H9 (cell line): ENCODE measurements at regions not wholly inside any gene's neighbourhood (a gene's known extent, or its start where the extent isn't known, plus 50 kb on each side); places are given as distances from the start of the nearest gene placed in this dataset.

Experiments used
- DNase-seq: peaks from one replicate; pipeline ENCODE4 v3.0.0-alpha.2; 2017
- H2AFZ ChIP-seq: one replicate; pipeline ENCODE4 v1.6.1; 2013; ENCODE audit warnings: mild to moderate bottlenecking, low read length, control low read depth, moderate library complexity
- H2AK5ac ChIP-seq: 2 replicates; pipeline ENCODE4 v1.6.1; 2013; ENCODE audit warnings: low read length, control low read depth, mixed read lengths; ENCODE audit not compliant: insufficient read length
- H2BK120ac ChIP-seq: one replicate; pipeline ENCODE4 v1.6.1; 2013; ENCODE audit warnings: low read depth, mild to moderate bottlenecking, low read length, control low read depth, inconsistent platforms; ENCODE audit not compliant: poor library complexity, severe bottlenecking
- H2BK12ac ChIP-seq: 2 replicates; pipeline ENCODE4 v1.6.1; 2013; ENCODE audit warnings: low read length, control low read depth, mixed read lengths, low read depth; ENCODE audit not compliant: insufficient read length
- H2BK15ac ChIP-seq: 2 replicates; pipeline ENCODE4 v1.6.1; 2013; ENCODE audit warnings: low read depth, low read length, control low read depth
- H2BK20ac ChIP-seq: one replicate; pipeline ENCODE4 v1.6.1; 2013; ENCODE audit warnings: low read depth, mild to moderate bottlenecking, low read length, control low read depth, inconsistent platforms; ENCODE audit not compliant: poor library complexity, severe bottlenecking
- H2BK5ac ChIP-seq: 2 replicates; pipeline ENCODE4 v1.6.1; 2013; ENCODE audit warnings: low read length, control low read depth, mixed read lengths; ENCODE audit not compliant: insufficient read length
- H3K14ac ChIP-seq: 2 replicates; pipeline ENCODE4 v1.6.1; 2013; ENCODE audit warnings: low read length, control low read depth; ENCODE audit not compliant: insufficient read depth
- H3K18ac ChIP-seq: 2 replicates; pipeline ENCODE4 v1.6.1; 2013; ENCODE audit warnings: low read depth, mild to moderate bottlenecking, mixed read lengths, low read length, control low read depth; ENCODE audit not compliant: insufficient read length
- H3K23ac ChIP-seq: 2 replicates; pipeline ENCODE4 v1.6.1; 2013; ENCODE audit warnings: low read length, control low read depth, mixed read lengths, low read depth; ENCODE audit not compliant: insufficient read length
- H3K23me2 ChIP-seq: 2 replicates; pipeline ENCODE4 v1.6.1; 2013; ENCODE audit warnings: low read depth, mild to moderate bottlenecking, mixed read lengths, low read length, control low read depth; ENCODE audit not compliant: insufficient read length, poor library complexity, severe bottlenecking
- H3K27ac ChIP-seq: 2 replicates; pipeline ENCODE4 v1.5.1; 2013; ENCODE audit warnings: low read length, control low read depth, mixed read lengths, low read depth; ENCODE audit not compliant: insufficient read length
- H3K27me3 ChIP-seq: 2 replicates; pipeline ENCODE4 v1.6.1; 2013; ENCODE audit warnings: low read length, control low read depth, inconsistent platforms; ENCODE audit not compliant: insufficient read depth
- H3K4ac ChIP-seq: 2 replicates; pipeline ENCODE4 v1.6.1; 2013; ENCODE audit warnings: low read depth, mild to moderate bottlenecking, control low read depth, inconsistent platforms, low read length, moderate library complexity
- H3K4me1 ChIP-seq: 2 replicates; pipeline ENCODE4 v1.6.1; 2013; ENCODE audit warnings: low read length, control low read depth, inconsistent platforms; ENCODE audit not compliant: insufficient read depth
- H3K4me2 ChIP-seq: 2 replicates; pipeline ENCODE4 v1.6.1; 2013; ENCODE audit warnings: low read length, control low read depth, mixed read lengths; ENCODE audit not compliant: insufficient read length, insufficient read depth
- H3K56ac ChIP-seq: 2 replicates; pipeline ENCODE4 v1.6.1; 2013; ENCODE audit warnings: low read depth, mild to moderate bottlenecking, mixed read lengths, low read length, control low read depth; ENCODE audit not compliant: insufficient read length
- H3K79me1 ChIP-seq: 2 replicates; pipeline ENCODE4 v1.6.1; 2013; ENCODE audit warnings: low read depth, mild to moderate bottlenecking, moderate library complexity, low read length, control low read depth, inconsistent platforms; ENCODE audit not compliant: insufficient read depth, poor library complexity, severe bottlenecking
- H3K79me2 ChIP-seq: 2 replicates; pipeline ENCODE4 v1.6.1; 2013; ENCODE audit warnings: low read length, control low read depth, inconsistent platforms; ENCODE audit not compliant: insufficient read depth
- H3K9ac ChIP-seq: 2 replicates; pipeline ENCODE4 v1.6.1; 2013; ENCODE audit warnings: low read length, control low read depth, mixed read lengths; ENCODE audit not compliant: insufficient read length; ENCODE audit errors: extremely low read depth
- H3K9me3 ChIP-seq: one replicate; pipeline ENCODE4 v1.6.1; 2013; ENCODE audit warnings: low read depth, low read length, inconsistent platforms; ENCODE audit not compliant: control insufficient read depth
- H3T11ph ChIP-seq: one replicate; pipeline ENCODE4 v1.6.1; 2013; ENCODE audit warnings: mild to moderate bottlenecking, low read length, control low read depth, inconsistent platforms
- H4K20me1 ChIP-seq: one replicate; pipeline ENCODE4 v1.6.1; 2013; ENCODE audit not compliant: control insufficient read depth, insufficient read length, insufficient read depth
- H4K5ac ChIP-seq: 2 replicates; pipeline ENCODE4 v1.6.1; 2013; ENCODE audit warnings: low read depth, mild to moderate bottlenecking, mixed read lengths, low read length, control low read depth; ENCODE audit not compliant: insufficient read length
- H4K8ac ChIP-seq: replicated peaks from 2 replicates; pipeline ENCODE4 v1.6.1; 2013; ENCODE audit warnings: low read length, control low read depth, mixed read lengths, low read depth; ENCODE audit not compliant: insufficient read length
- H4K91ac ChIP-seq: 2 replicates; pipeline ENCODE4 v1.6.1; 2013; ENCODE audit warnings: low read depth, mild to moderate bottlenecking, moderate library complexity, mixed read lengths, low read length, control low read depth; ENCODE audit not compliant: insufficient read length
- H3K27ac Mint-ChIP-seq, 3 experiments: 2 replicates in 2 of 3; 3 replicates in 1 of 3; pipeline ENCODE4 v1.8.0; 2020 to 2021; ENCODE audit warnings: mixed read lengths in 3 of 3, mild to moderate bottlenecking in 1 of 3, moderate library complexity in 1 of 3
- H3K27me3 Mint-ChIP-seq: 2 replicates; pipeline ENCODE4 v1.8.0; 2021; ENCODE audit warnings: low read depth, mild to moderate bottlenecking, moderate library complexity, mixed read lengths
- H3K36me3 Mint-ChIP-seq, 3 experiments: 2 replicates in 2 of 3; 3 replicates in 1 of 3; pipeline ENCODE4 v1.8.0; 2020 to 2021; ENCODE audit warnings: low read depth in 3 of 3, mixed read lengths in 3 of 3; ENCODE audit not compliant: insufficient read depth in 1 of 3
- H3K4me1 Mint-ChIP-seq, 2 experiments: 2 replicates each; pipeline ENCODE4 v1.8.0; 2020; ENCODE audit warnings: mixed read lengths in 2 of 2
- H3K4me3 Mint-ChIP-seq, 2 experiments: 2 replicates in 1 of 2; 3 replicates in 1 of 2; pipeline ENCODE4 v1.8.0; 2020 to 2021; ENCODE audit warnings: mild to moderate bottlenecking in 2 of 2, mixed read lengths in 2 of 2, moderate library complexity in 1 of 2
- H3K9me3 Mint-ChIP-seq, 2 experiments: 2 replicates in 1 of 2; 3 replicates in 1 of 2; pipeline ENCODE4 v1.8.0; 2020; ENCODE audit warnings: mild to moderate bottlenecking in 2 of 2, mixed read lengths in 2 of 2, moderate library complexity in 1 of 2
- WGBS: extraction: QIAGEN DNeasy Blood & Tissue Kit; methylation state at CpG from one replicate; pipeline ENCODE4 v1.1.7; 2013; ENCODE audit warnings: missing lambda C conversion rate, low lambda C conversion rate, mixed read lengths; ENCODE audit not compliant: insufficient read length; ENCODE audit errors: extremely low coverage; 5-methylcytosine and 5-hydroxymethylcytosine counted together
- TF ChIP-seq, protein P1 (sequence below): fragments of 200-600 bp; sonication (generic); conservative IDR thresholded peaks from 3 replicates; pipeline ENCODE4 v1.8.0; 2021; ENCODE audit warnings: antibody characterized with exemption, mild to moderate bottlenecking

DNA sequence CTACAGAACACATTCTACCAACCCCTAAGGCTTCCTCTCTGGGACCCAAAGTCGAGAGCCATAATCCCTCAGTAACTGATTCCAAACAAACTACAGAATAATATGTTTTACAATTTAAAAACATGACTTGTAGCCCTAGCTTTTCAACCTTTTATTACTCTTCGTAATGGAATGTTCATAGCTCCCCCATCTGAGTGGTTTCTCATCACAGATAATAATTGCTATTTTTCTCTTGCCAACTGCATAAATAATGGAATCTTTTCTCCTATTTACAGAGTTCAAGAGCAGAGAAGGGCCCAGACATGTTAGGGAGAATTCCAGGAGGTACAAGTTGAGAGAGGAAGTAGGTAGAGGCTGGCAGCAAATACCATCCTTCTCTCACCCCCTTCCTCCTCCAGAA is 59.9 kb upstream of the CERS6 start:
- H3K27me3 ChIP-seq: no peaks in the 10 kb centered on the region
- H2BK20ac ChIP-seq: no peak overlapping the region
- Mint-ChIP-seq H3K36me3 (no peaks in the 10 kb centered on the region), H3K27ac (no peak overlapping the region), H3K27me3 (no peaks in the 10 kb centered on the region), H3K9me3 (no peaks in the 10 kb centered on the region), H3K4me3 (no peak overlapping the region), H3K4me1 (no peaks in the 10 kb centered on the region)
- TF ChIP-seq, protein P1, sequence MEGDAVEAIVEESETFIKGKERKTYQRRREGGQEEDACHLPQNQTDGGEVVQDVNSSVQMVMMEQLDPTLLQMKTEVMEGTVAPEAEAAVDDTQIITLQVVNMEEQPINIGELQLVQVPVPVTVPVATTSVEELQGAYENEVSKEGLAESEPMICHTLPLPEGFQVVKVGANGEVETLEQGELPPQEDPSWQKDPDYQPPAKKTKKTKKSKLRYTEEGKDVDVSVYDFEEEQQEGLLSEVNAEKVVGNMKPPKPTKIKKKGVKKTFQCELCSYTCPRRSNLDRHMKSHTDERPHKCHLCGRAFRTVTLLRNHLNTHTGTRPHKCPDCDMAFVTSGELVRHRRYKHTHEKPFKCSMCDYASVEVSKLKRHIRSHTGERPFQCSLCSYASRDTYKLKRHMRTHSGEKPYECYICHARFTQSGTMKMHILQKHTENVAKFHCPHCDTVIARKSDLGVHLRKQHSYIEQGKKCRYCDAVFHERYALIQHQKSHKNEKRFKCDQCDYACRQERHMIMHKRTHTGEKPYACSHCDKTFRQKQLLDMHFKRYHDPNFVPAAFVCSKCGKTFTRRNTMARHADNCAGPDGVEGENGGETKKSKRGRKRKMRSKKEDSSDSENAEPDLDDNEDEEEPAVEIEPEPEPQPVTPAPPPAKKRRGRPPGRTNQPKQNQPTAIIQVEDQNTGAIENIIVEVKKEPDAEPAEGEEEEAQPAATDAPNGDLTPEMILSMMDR: no peak
- no peak overlapping the region for H2BK5ac ChIP-seq
- no peak overlapping the region for H3K14ac ChIP-seq
- H4K8ac ChIP-seq: no peak overlapping the region
- no peak overlapping the region for H3K18ac ChIP-seq
- no peaks in the 10 kb centered on the region for H4K20me1 ChIP-seq
- H3K79me2 ChIP-seq: no peaks in the 10 kb centered on the region
- DNase-seq: no peak
- no peak overlapping the region for H4K5ac ChIP-seq
- H3T11ph ChIP-seq: no peak overlapping the region
- no peak overlapping the region for H4K91ac ChIP-seq
- no CpG with 5 or more reads among the region's 2 CpGs for WGBS
- no peak overlapping the region for H3K4ac ChIP-seq
- no peak overlapping the region for H3K23ac ChIP-seq
- H3K4me2 ChIP-seq: no peak overlapping the region
- no peaks in the 10 kb centered on the region for H3K9me3 ChIP-seq
- no peaks in the 10 kb centered on the region for H3K79me1 ChIP-seq
- no peaks in the 10 kb centered on the region for H3K23me2 ChIP-seq
- no peak overlapping the region for H3K9ac ChIP-seq
- H2BK12ac ChIP-seq: no peak overlapping the region
- H3K4me1 ChIP-seq: no peaks in the 10 kb centered on the region
- H3K56ac ChIP-seq: no peak overlapping the region
- H3K27ac ChIP-seq: no peak overlapping the region
- no peak overlapping the region for H2AFZ ChIP-seq
- H2BK15ac ChIP-seq: no peak overlapping the region
- H2BK120ac ChIP-seq: no peak overlapping the region
- H2AK5ac ChIP-seq: no peak overlapping the region
